Lung (tissue), 11 donors: ENCODE measurements at regions not wholly inside any gene's neighbourhood (a gene's known extent, or its start where the extent isn't known, plus 50 kb on each side); places are given as distances from the start of the nearest gene placed in this dataset.

Experiments used
- ATAC-seq: fragments of 200-7000 bp; cut with Tn5 transposase; one replicate; pipeline ENCODE4 v1.9.1; 2020; ENCODE audit warnings: moderate number of reproducible peaks; ENCODE audit not compliant: insufficient read depth, low FRiP score
- DNase-seq, 3 donors: peaks; one replicate each; pipeline ENCODE4 v3.0.0-alpha.2; 2013 to 2017
- H3K27ac ChIP-seq, 2 donors: one replicate each; pipeline ENCODE4 v1.5.1; 2013; ENCODE audit warnings: mild to moderate bottlenecking in 2 of 2, moderate library complexity in 2 of 2, control low read depth in 1 of 2, inconsistent platforms in 1 of 2, low read depth in 1 of 2, low read length in 1 of 2
- H3K27me3 ChIP-seq, 3 donors: one replicate each; pipeline ENCODE4 v1.5.1; 2013; ENCODE audit warnings: low read length in 2 of 3; ENCODE audit not compliant: control insufficient read depth in 3 of 3, insufficient read depth in 3 of 3
- H3K36me3 ChIP-seq, 4 donors: one replicate each; pipeline ENCODE4 v1.5.1; 2013; ENCODE audit warnings: low read length in 4 of 4, mild to moderate bottlenecking in 1 of 4, moderate library complexity in 1 of 4; ENCODE audit not compliant: control insufficient read depth in 4 of 4, insufficient read depth in 4 of 4
- H3K4me1 ChIP-seq, 5 donors: one replicate each; pipeline ENCODE4 v1.5.1; 2013; ENCODE audit warnings: low read length in 5 of 5, mild to moderate bottlenecking in 2 of 5, moderate library complexity in 1 of 5; ENCODE audit not compliant: control insufficient read depth in 5 of 5, insufficient read depth in 5 of 5
- H3K4me3 ChIP-seq: one replicate; pipeline ENCODE4 v1.5.1; 2013; ENCODE audit warnings: mild to moderate bottlenecking, control low read depth, moderate library complexity
- H3K9ac ChIP-seq, 2 donors: one replicate each; pipeline ENCODE4 v1.5.1; 2013; ENCODE audit warnings: low read length in 2 of 2, control low read depth in 1 of 2; ENCODE audit not compliant: insufficient read depth in 1 of 2
- H3K9me3 ChIP-seq, 4 donors: one replicate each; pipeline ENCODE4 v1.5.1; 2013; ENCODE audit warnings: low read length in 3 of 4, mild to moderate bottlenecking in 1 of 4, moderate library complexity in 1 of 4; ENCODE audit not compliant: control insufficient read depth in 4 of 4, insufficient read depth in 3 of 4
- CTCF ChIP-seq: IDR thresholded peaks from 2 replicates; pipeline ENCODE4 v1.5.1; 2012; ENCODE audit warnings: mild to moderate bottlenecking; ENCODE audit errors: control extremely low read depth, extremely low read depth
- WGBS, 2 donors: extraction: QIAGEN DNeasy Blood & Tissue Kit; methylation state at CpG; one replicate each; pipeline ENCODE4 v1.1.7; 2013; 5-methylcytosine and 5-hydroxymethylcytosine counted together
- donor health status: control.
- donor health status: control.
- donor health status: Bipolar disorder and iron deficiency.
- donor health status: healthy.
- donor health status: DM: yes; HTN: yes; CAD: no.

GRCh38 chr5:130985776-130986175 lies 179.3 kb downstream of the HINT1 start:
- Histone ChIP-seq H3K9me3 (no peaks in the 10 kb centered on the region), H3K9ac (no peak overlapping the region), H3K27ac (no peak overlapping the region), H3K4me3 (no peak overlapping the region), H3K36me3 (no peaks in the 10 kb centered on the region), H3K27me3 (no peaks in the 10 kb centered on the region), H3K4me1 (no peaks in the 10 kb centered on the region)
- no peak for DNase-seq
- 64 to 70% methylated on average over 2 of the region's 2 CpGs for WGBS, 2 donors
- ATAC-seq: no peak
- no peak for TF ChIP-seq CTCF

DNA sequence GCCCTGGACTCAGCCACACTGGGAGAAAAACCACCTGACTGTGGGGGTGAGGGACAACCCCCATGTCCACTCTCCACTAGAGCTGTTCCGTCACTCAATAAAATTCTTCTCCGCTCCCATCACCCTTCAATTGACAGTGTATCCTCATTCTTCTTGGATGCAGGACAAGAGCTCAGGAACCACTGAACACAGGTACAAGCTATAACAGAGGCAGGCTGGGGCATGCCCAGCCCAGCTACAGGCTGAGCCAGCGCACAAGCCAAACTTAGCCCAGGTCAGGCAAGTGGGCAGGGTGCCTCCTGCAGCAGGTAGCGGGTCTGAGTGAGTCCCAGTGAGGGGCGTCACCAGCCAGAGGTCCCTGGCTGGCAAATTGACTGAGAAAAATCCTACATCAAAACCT lies 183.4 kb downstream of the HINT1 start:
- Histone ChIP-seq H3K27ac (no peak overlapping the region), H3K9me3 (peaks cover 0 to 4% (median 0%) of the 10 kb centered on the region in 4 donors), H3K4me1 (no peaks in the 10 kb centered on the region), H3K4me3 (no peak overlapping the region), H3K27me3 (no peaks in the 10 kb centered on the region), H3K36me3 (no peaks in the 10 kb centered on the region), H3K9ac (no peak overlapping the region)
- no peak for DNase-seq
- TF ChIP-seq CTCF: no peak
- no peak for ATAC-seq
- 94 to 96% methylated on average over 5 of the region's 5 CpGs for WGBS, 2 donors

DNA sequence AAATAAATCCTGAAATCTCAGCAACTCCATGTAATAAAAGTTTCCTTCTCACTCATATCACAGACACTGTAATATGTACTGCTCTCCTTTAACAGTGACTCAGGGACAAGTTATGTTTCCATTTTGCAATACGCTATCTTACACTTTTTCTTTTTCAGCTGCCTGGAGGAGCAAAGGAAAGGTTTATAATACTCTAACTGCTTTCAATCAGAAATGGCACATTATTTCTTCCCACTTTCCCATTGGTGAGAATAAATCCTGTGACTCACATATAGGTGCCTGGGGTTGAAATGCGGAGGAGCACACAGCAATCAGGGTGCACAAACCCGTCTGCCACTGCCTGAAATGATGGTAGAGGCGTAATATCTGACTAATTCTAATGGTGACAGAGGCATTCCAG lies 186.6 kb downstream of the HINT1 start:
- H3K27me3 ChIP-seq: no peaks in the 10 kb centered on the region
- DNase-seq: no peak
- 90 to 91% methylated on average over 4 of the region's 4 CpGs for WGBS, 2 donors
- no peak overlapping the region for H3K4me3 ChIP-seq
- no peak overlapping the region for H3K9ac ChIP-seq
- H3K4me1 ChIP-seq: no peaks in the 10 kb centered on the region
- H3K27ac ChIP-seq: no peak overlapping the region
- no peaks in the 10 kb centered on the region for H3K36me3 ChIP-seq
- no peak for ATAC-seq
- H3K9me3 ChIP-seq: peaks cover 0 to 4% (median 0%) of the 10 kb centered on the region in 4 donors
- no peak for TF ChIP-seq CTCF

- no peaks in the 10 kb centered on the region for H3K36me3 ChIP-seq
- H3K4me3 ChIP-seq: no peak overlapping the region
- no peak overlapping the region for H3K9ac ChIP-seq
- TF ChIP-seq CTCF: no peak
- no peak overlapping the region for H3K27ac ChIP-seq
- H3K27me3 ChIP-seq: no peaks in the 10 kb centered on the region
- peaks cover 0 to 4% (median 0%) of the 10 kb centered on the region in 4 donors for H3K9me3 ChIP-seq
- H3K4me1 ChIP-seq: no peaks in the 10 kb centered on the region
- ATAC-seq (no peak), DNase-seq (no peak)
Observed at GRCh38 chr5:130976493-130976892, 188.6 kb downstream of the HINT1 start.
